IMR-90 (cell line): ENCODE measurements at regions not wholly inside any gene's neighbourhood (a gene's known extent, or its start where the extent isn't known, plus 50 kb on each side); places are given as distances from the start of the nearest gene placed in this dataset.

Source experiments
- ATAC-seq: fragments of 200-7000 bp; cut with Tn5 transposase; 2 replicates; pipeline ENCODE4 v1.9.1; 2020; ENCODE audit warnings: low read depth, mild to moderate bottlenecking, moderate library complexity
- BruUV-seq: library from RNA; stranded (reverse); fragments of 400-500 nt; replicated peaks from 2 replicates; lab custom pipeline; 2021; lab: Mats Ljungman, UMichigan
- CTCF ChIA-PET: fragments of 300-600 bp; formaldehyde crosslinking; extraction: SDS; loops from one replicate; lab custom pipeline; 2021; ENCODE audit warnings: antibody characterized with exemption; lab: Yijun Ruan, JAX
- POLR2A ChIA-PET: fragments of 300-600 bp; sonication (Branson Sonifier 250); formaldehyde crosslinking; loops from one replicate; lab custom pipeline; 2022; ENCODE audit warnings: antibody characterized with exemption; ENCODE audit not compliant: unreplicated experiment; lab: Charles Lee
- DNase-seq: peaks from one replicate; pipeline ENCODE4 v3.0.0; 2013
- H2AFZ ChIP-seq: replicated peaks from 2 replicates; pipeline ENCODE3; 2013; ENCODE audit warnings: low read length, mild to moderate bottlenecking; ENCODE audit not compliant: poor library complexity
- H2AK5ac ChIP-seq: 2 replicates; pipeline ENCODE4 v1.6.1; 2013; ENCODE audit warnings: low read depth, low read length, inconsistent platforms
- H2AK9ac ChIP-seq: replicated peaks from 2 replicates; pipeline ENCODE3; 2013; ENCODE audit warnings: mild to moderate bottlenecking, low read depth, low read length, moderate library complexity; ENCODE audit not compliant: poor library complexity
- H2BK120ac ChIP-seq: 2 replicates; pipeline ENCODE4 v1.6.1; 2013; ENCODE audit warnings: low read depth, low read length, inconsistent platforms
- H2BK15ac ChIP-seq: 3 replicates; pipeline ENCODE4 v1.6.1; 2013; ENCODE audit warnings: low read depth, low read length, inconsistent platforms
- H2BK20ac ChIP-seq: 2 replicates; pipeline ENCODE4 v1.6.1; 2013; ENCODE audit warnings: low read depth, mild to moderate bottlenecking, inconsistent platforms, low read length, moderate library complexity
- H2BK5ac ChIP-seq: 2 replicates; pipeline ENCODE4 v1.6.1; 2013; ENCODE audit warnings: mild to moderate bottlenecking, low read depth, low read length, inconsistent platforms; ENCODE audit not compliant: poor library complexity, severe bottlenecking
- H3K14ac ChIP-seq: replicated peaks from 2 replicates; pipeline ENCODE4 v1.6.1; 2013; ENCODE audit warnings: low read depth, low read length, inconsistent platforms
- H3K18ac ChIP-seq: 2 replicates; pipeline ENCODE4 v1.6.1; 2013; ENCODE audit warnings: low read depth, low read length, control low read depth
- H3K23ac ChIP-seq: 2 replicates; pipeline ENCODE4 v1.6.1; 2013; ENCODE audit warnings: low read depth, low read length, inconsistent platforms
- H3K27ac ChIP-seq: 2 replicates; pipeline ENCODE4 v1.5.1; 2013; ENCODE audit warnings: mild to moderate bottlenecking, control low read depth, low read length; ENCODE audit not compliant: insufficient read depth
- H3K27me3 ChIP-seq: 2 replicates; pipeline ENCODE4 v1.6.1; 2013; ENCODE audit warnings: low read length; ENCODE audit not compliant: control insufficient read depth, insufficient read depth
- H3K36me3 ChIP-seq: 2 replicates; pipeline ENCODE4 v1.6.1; 2013; ENCODE audit warnings: low read length, mixed read lengths; ENCODE audit not compliant: control insufficient read depth, insufficient read depth
- H3K4ac ChIP-seq: 2 replicates; pipeline ENCODE4 v1.6.1; 2013; ENCODE audit warnings: low read depth, low read length, inconsistent platforms
- H3K4me1 ChIP-seq: 2 replicates; pipeline ENCODE4 v1.6.1; 2013; ENCODE audit warnings: low read length, mixed read lengths; ENCODE audit not compliant: control insufficient read depth, insufficient read depth
- H3K4me2 ChIP-seq: 2 replicates; pipeline ENCODE4 v1.6.1; 2013; ENCODE audit warnings: low read depth, mild to moderate bottlenecking, control low read depth, low read length, moderate library complexity
- H3K4me3 ChIP-seq: 2 replicates; pipeline ENCODE4 v1.5.1; 2013; ENCODE audit warnings: low read depth, mild to moderate bottlenecking, control low read depth, low read length, moderate library complexity; ENCODE audit not compliant: insufficient read depth
- H3K56ac ChIP-seq: 2 replicates; pipeline ENCODE4 v1.6.1; 2013; ENCODE audit warnings: low read length, inconsistent platforms; ENCODE audit not compliant: insufficient read depth; ENCODE audit errors: extremely low read depth
- H3K79me1 ChIP-seq, 2 experiments: 2 replicates each; pipeline ENCODE4 v1.6.1; 2013; ENCODE audit warnings: low read length in 2 of 2, inconsistent platforms in 1 of 2, low read depth in 1 of 2
- H3K9ac ChIP-seq: 2 replicates; pipeline ENCODE4 v1.6.1; 2013; ENCODE audit warnings: low read depth, low read length, control low read depth
- H3K9me1 ChIP-seq: 2 replicates; pipeline ENCODE4 v1.6.1; 2013; ENCODE audit warnings: low read length, inconsistent platforms; ENCODE audit not compliant: insufficient read depth
- H3K9me3 ChIP-seq: 2 replicates; pipeline ENCODE4 v1.6.1; 2013; ENCODE audit warnings: low read length; ENCODE audit not compliant: control insufficient read depth, insufficient read depth
- H4K20me1 ChIP-seq: 2 replicates; pipeline ENCODE4 v1.6.1; 2013; ENCODE audit warnings: low read length, inconsistent platforms; ENCODE audit not compliant: insufficient read depth
- H4K5ac ChIP-seq: 2 replicates; pipeline ENCODE4 v1.6.1; 2013; ENCODE audit warnings: mild to moderate bottlenecking, low read depth, low read length, control low read depth
- H4K8ac ChIP-seq, 2 experiments: 2 replicates each; pipeline ENCODE4 v1.6.1; 2013; ENCODE audit warnings: low read depth in 2 of 2, low read length in 2 of 2, control low read depth in 1 of 2, inconsistent platforms in 1 of 2
- H4K91ac ChIP-seq: 2 replicates; pipeline ENCODE4 v1.6.1; 2013; ENCODE audit warnings: low read depth, low read length, inconsistent platforms; ENCODE audit not compliant: insufficient read depth
- RAD21 ChIP-seq: IDR thresholded peaks from 2 replicates; pipeline ENCODE4 v1.6.1; 2012; ENCODE audit warnings: low read length, improper control_type of control experiment
- SMC3 ChIP-seq: fragments of 150-350 bp; IDR thresholded peaks from 2 replicates; pipeline ENCODE4 v1.6.1; 2016; ENCODE audit warnings: low read depth, mild to moderate bottlenecking, antibody characterized with exemption, low read length, moderate library complexity
- WGBS, 2 experiments: methylation state at CpG; one replicate each; pipeline versions ENCODE4 v1.1.5 to v1.1.7; 2013; ENCODE audit warnings: missing lambda C conversion rate in 2 of 2; ENCODE audit not compliant: insufficient read length in 1 of 2; ENCODE audit errors: extremely low coverage in 2 of 2; 5-methylcytosine and 5-hydroxymethylcytosine counted together
- dilution Hi-C: fragments of 300-500 bp; cut with HindIII; formaldehyde crosslinking; loops from one replicate; pipeline ENCODE4 v1.14.3; 2018; ENCODE audit warnings: low sequenced_read_pairs; ENCODE audit not compliant: unreplicated experiment
- in situ Hi-C: fragments of 300-500 bp; cut with MboI; formaldehyde crosslinking; loops from 3 replicates; pipeline ENCODE4 v1.14.3; 2019; ENCODE audit warnings: low sequenced_read_pairs, inconsistent platforms, mixed read lengths
- intact Hi-C: fragments of 100-400 bp; cut with micrococcal nuclease; formaldehyde crosslinking; loops from 2 replicates; pipeline ENCODE4 v1.10.0; 2022

DNA sequence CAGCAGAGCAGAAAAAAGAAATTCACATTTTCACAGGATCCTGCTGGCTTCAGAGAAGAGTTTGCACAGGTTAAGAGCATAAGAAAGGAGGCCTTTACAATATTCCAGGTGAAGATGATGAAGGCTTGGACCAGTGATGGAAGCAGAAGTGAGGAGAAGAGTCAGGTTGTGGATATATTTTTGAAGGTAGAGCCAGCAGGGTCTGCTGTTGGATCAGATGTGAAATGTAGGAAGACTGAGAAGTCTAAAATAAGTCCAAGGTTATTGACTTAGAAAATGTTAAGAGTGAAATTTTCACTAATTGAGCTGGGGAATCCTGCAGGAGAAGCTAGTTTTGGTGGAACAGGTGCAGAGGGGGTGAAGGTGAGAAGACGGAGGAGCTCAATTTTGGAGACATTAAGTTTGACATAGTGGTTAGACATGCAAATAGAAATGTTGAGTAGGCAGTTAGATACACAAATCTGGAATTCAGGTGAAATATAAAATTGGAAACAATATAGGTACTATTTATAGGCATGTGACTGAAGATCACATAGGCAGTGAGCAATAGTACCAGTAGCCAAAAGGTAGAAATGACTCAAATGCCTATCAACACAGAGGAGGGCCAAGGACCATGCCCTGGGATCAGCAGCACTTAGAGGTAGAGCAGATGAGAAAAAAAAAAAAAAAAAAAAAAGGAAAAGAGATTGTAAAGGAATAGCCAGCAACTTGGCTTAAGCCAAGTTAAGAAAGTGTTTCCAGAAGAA lies 252.0 kb downstream of the AASDHPPT start:
- no TSS peak for BruUV-seq
- Histone ChIP-seq H3K18ac (no peak overlapping the region), H2BK20ac (no peak overlapping the region), H4K8ac (no peak overlapping the region), H3K27me3 (no peaks in the 10 kb centered on the region; the same call in 1 of the 2 replicates), H3K9me1 (no peaks in the 10 kb centered on the region), H3K56ac (no peak overlapping the region), H3K9ac (no peak overlapping the region), H3K14ac (no peak overlapping the region), H2AK5ac (no peak overlapping the region), H4K20me1 (no peaks in the 10 kb centered on the region), H3K4me3 (no peak overlapping the region), H3K27ac (no peak overlapping the region), H4K91ac (no peak overlapping the region), H3K4ac (no peak overlapping the region), H2AK9ac (no peak overlapping the region), H4K5ac (no peak overlapping the region), H3K79me1 (no peaks in the 10 kb centered on the region), H2AFZ (no peak overlapping the region), H2BK5ac (no peak overlapping the region), H3K4me2 (no peak overlapping the region), H3K9me3 (no peaks in the 10 kb centered on the region), H3K23ac (no peak overlapping the region), H2BK120ac (no peak overlapping the region), H3K4me1 (no peaks in the 10 kb centered on the region), H2BK15ac (no peak overlapping the region), H3K36me3 (no peaks in the 10 kb centered on the region)
- ChIA-PET CTCF (no interaction called here), POLR2A (interaction anchor here (0.6 kb wide), 1 partner anchor 1099 kb away, joined by 3 read pairs; no protein-coding TSS in a partner anchor)
- in situ Hi-C loops = no loop called here
- DNase-seq = no peak
- intact Hi-C loops = loop anchor here (5.0 kb wide), 1 partner anchor 258 kb away; no protein-coding TSS in a partner anchor
- TF ChIP-seq RAD21 = no peak; the same call in 1 of the 2 replicates
- peak; percentile 26; the same call in 1 of the 2 replicates for TF ChIP-seq SMC3
- dilution Hi-C loops = no loop called here
- WGBS, 2 experiments = no CpG with 5 or more reads among the region's 1 CpG
- no peak for ATAC-seq
